ENCODE measurements at regions not wholly inside any gene's neighbourhood (a gene's known extent, or its start where the extent isn't known, plus 50 kb on each side); places are given as distances from the start of the nearest gene placed in this dataset.

- no peak for TF ChIP-seq CTCF (IDR thresholded peaks at IDR 0.05; ENCODE audit: low read length)
- TF ChIP-seq EZH2 (IDR thresholded peaks at IDR 0.05; ENCODE audit: borderline replicate concordance, low read length) = no peak
Measured at GRCh38 chr2:184413671-184414229, 184.6 kb upstream of the ZNF804A start.

All from OCI-LY1 (cell line).